H9 (cell line): ENCODE measurements at regions not wholly inside any gene's neighbourhood (a gene's known extent, or its start where the extent isn't known, plus 50 kb on each side); places are given as distances from the start of the nearest gene placed in this dataset.

Experiments
- DNase-seq: peaks from one replicate; pipeline ENCODE4 v3.0.0-alpha.2; 2017
- H2AFZ ChIP-seq: one replicate; pipeline ENCODE4 v1.6.1; 2013; ENCODE audit warnings: mild to moderate bottlenecking, low read length, control low read depth, moderate library complexity
- H2AK5ac ChIP-seq: 2 replicates; pipeline ENCODE4 v1.6.1; 2013; ENCODE audit warnings: low read length, control low read depth, mixed read lengths; ENCODE audit not compliant: insufficient read length
- H2BK120ac ChIP-seq: one replicate; pipeline ENCODE4 v1.6.1; 2013; ENCODE audit warnings: low read depth, mild to moderate bottlenecking, low read length, control low read depth, inconsistent platforms; ENCODE audit not compliant: poor library complexity, severe bottlenecking
- H2BK12ac ChIP-seq: 2 replicates; pipeline ENCODE4 v1.6.1; 2013; ENCODE audit warnings: low read length, control low read depth, mixed read lengths, low read depth; ENCODE audit not compliant: insufficient read length
- H2BK15ac ChIP-seq: 2 replicates; pipeline ENCODE4 v1.6.1; 2013; ENCODE audit warnings: low read depth, low read length, control low read depth
- H2BK20ac ChIP-seq: one replicate; pipeline ENCODE4 v1.6.1; 2013; ENCODE audit warnings: low read depth, mild to moderate bottlenecking, low read length, control low read depth, inconsistent platforms; ENCODE audit not compliant: poor library complexity, severe bottlenecking
- H2BK5ac ChIP-seq: 2 replicates; pipeline ENCODE4 v1.6.1; 2013; ENCODE audit warnings: low read length, control low read depth, mixed read lengths; ENCODE audit not compliant: insufficient read length
- H3K14ac ChIP-seq: 2 replicates; pipeline ENCODE4 v1.6.1; 2013; ENCODE audit warnings: low read length, control low read depth; ENCODE audit not compliant: insufficient read depth
- H3K18ac ChIP-seq: 2 replicates; pipeline ENCODE4 v1.6.1; 2013; ENCODE audit warnings: low read depth, mild to moderate bottlenecking, mixed read lengths, low read length, control low read depth; ENCODE audit not compliant: insufficient read length
- H3K23ac ChIP-seq: 2 replicates; pipeline ENCODE4 v1.6.1; 2013; ENCODE audit warnings: low read length, control low read depth, mixed read lengths, low read depth; ENCODE audit not compliant: insufficient read length
- H3K23me2 ChIP-seq: 2 replicates; pipeline ENCODE4 v1.6.1; 2013; ENCODE audit warnings: low read depth, mild to moderate bottlenecking, mixed read lengths, low read length, control low read depth; ENCODE audit not compliant: insufficient read length, poor library complexity, severe bottlenecking
- H3K27ac ChIP-seq: 2 replicates; pipeline ENCODE4 v1.5.1; 2013; ENCODE audit warnings: low read length, control low read depth, mixed read lengths, low read depth; ENCODE audit not compliant: insufficient read length
- H3K27me3 ChIP-seq: 2 replicates; pipeline ENCODE4 v1.6.1; 2013; ENCODE audit warnings: low read length, control low read depth, inconsistent platforms; ENCODE audit not compliant: insufficient read depth
- H3K4ac ChIP-seq: 2 replicates; pipeline ENCODE4 v1.6.1; 2013; ENCODE audit warnings: low read depth, mild to moderate bottlenecking, control low read depth, inconsistent platforms, low read length, moderate library complexity
- H3K4me1 ChIP-seq: 2 replicates; pipeline ENCODE4 v1.6.1; 2013; ENCODE audit warnings: low read length, control low read depth, inconsistent platforms; ENCODE audit not compliant: insufficient read depth
- H3K4me2 ChIP-seq: 2 replicates; pipeline ENCODE4 v1.6.1; 2013; ENCODE audit warnings: low read length, control low read depth, mixed read lengths; ENCODE audit not compliant: insufficient read length, insufficient read depth
- H3K56ac ChIP-seq: 2 replicates; pipeline ENCODE4 v1.6.1; 2013; ENCODE audit warnings: low read depth, mild to moderate bottlenecking, mixed read lengths, low read length, control low read depth; ENCODE audit not compliant: insufficient read length
- H3K79me1 ChIP-seq: 2 replicates; pipeline ENCODE4 v1.6.1; 2013; ENCODE audit warnings: low read depth, mild to moderate bottlenecking, moderate library complexity, low read length, control low read depth, inconsistent platforms; ENCODE audit not compliant: insufficient read depth, poor library complexity, severe bottlenecking
- H3K79me2 ChIP-seq: 2 replicates; pipeline ENCODE4 v1.6.1; 2013; ENCODE audit warnings: low read length, control low read depth, inconsistent platforms; ENCODE audit not compliant: insufficient read depth
- H3K9ac ChIP-seq: 2 replicates; pipeline ENCODE4 v1.6.1; 2013; ENCODE audit warnings: low read length, control low read depth, mixed read lengths; ENCODE audit not compliant: insufficient read length; ENCODE audit errors: extremely low read depth
- H3K9me3 ChIP-seq: one replicate; pipeline ENCODE4 v1.6.1; 2013; ENCODE audit warnings: low read depth, low read length, inconsistent platforms; ENCODE audit not compliant: control insufficient read depth
- H3T11ph ChIP-seq: one replicate; pipeline ENCODE4 v1.6.1; 2013; ENCODE audit warnings: mild to moderate bottlenecking, low read length, control low read depth, inconsistent platforms
- H4K20me1 ChIP-seq: one replicate; pipeline ENCODE4 v1.6.1; 2013; ENCODE audit not compliant: control insufficient read depth, insufficient read length, insufficient read depth
- H4K5ac ChIP-seq: 2 replicates; pipeline ENCODE4 v1.6.1; 2013; ENCODE audit warnings: low read depth, mild to moderate bottlenecking, mixed read lengths, low read length, control low read depth; ENCODE audit not compliant: insufficient read length
- H4K8ac ChIP-seq: replicated peaks from 2 replicates; pipeline ENCODE4 v1.6.1; 2013; ENCODE audit warnings: low read length, control low read depth, mixed read lengths, low read depth; ENCODE audit not compliant: insufficient read length
- H4K91ac ChIP-seq: 2 replicates; pipeline ENCODE4 v1.6.1; 2013; ENCODE audit warnings: low read depth, mild to moderate bottlenecking, moderate library complexity, mixed read lengths, low read length, control low read depth; ENCODE audit not compliant: insufficient read length
- H3K27ac Mint-ChIP-seq, 3 experiments: 2 replicates in 2 of 3; 3 replicates in 1 of 3; pipeline ENCODE4 v1.8.0; 2020 to 2021; ENCODE audit warnings: mixed read lengths in 3 of 3, mild to moderate bottlenecking in 1 of 3, moderate library complexity in 1 of 3
- H3K27me3 Mint-ChIP-seq: 2 replicates; pipeline ENCODE4 v1.8.0; 2021; ENCODE audit warnings: low read depth, mild to moderate bottlenecking, moderate library complexity, mixed read lengths
- H3K36me3 Mint-ChIP-seq, 3 experiments: 2 replicates in 2 of 3; 3 replicates in 1 of 3; pipeline ENCODE4 v1.8.0; 2020 to 2021; ENCODE audit warnings: low read depth in 3 of 3, mixed read lengths in 3 of 3; ENCODE audit not compliant: insufficient read depth in 1 of 3
- H3K4me1 Mint-ChIP-seq, 2 experiments: 2 replicates each; pipeline ENCODE4 v1.8.0; 2020; ENCODE audit warnings: mixed read lengths in 2 of 2
- H3K4me3 Mint-ChIP-seq, 2 experiments: 2 replicates in 1 of 2; 3 replicates in 1 of 2; pipeline ENCODE4 v1.8.0; 2020 to 2021; ENCODE audit warnings: mild to moderate bottlenecking in 2 of 2, mixed read lengths in 2 of 2, moderate library complexity in 1 of 2
- H3K9me3 Mint-ChIP-seq, 2 experiments: 2 replicates in 1 of 2; 3 replicates in 1 of 2; pipeline ENCODE4 v1.8.0; 2020; ENCODE audit warnings: mild to moderate bottlenecking in 2 of 2, mixed read lengths in 2 of 2, moderate library complexity in 1 of 2
- CTCF ChIP-seq: fragments of 200-600 bp; sonication (generic); conservative IDR thresholded peaks from 3 replicates; pipeline ENCODE4 v1.8.0; 2021; ENCODE audit warnings: antibody characterized with exemption, mild to moderate bottlenecking
- WGBS: extraction: QIAGEN DNeasy Blood & Tissue Kit; methylation state at CpG from one replicate; pipeline ENCODE4 v1.1.7; 2013; ENCODE audit warnings: missing lambda C conversion rate, low lambda C conversion rate, mixed read lengths; ENCODE audit not compliant: insufficient read length; ENCODE audit errors: extremely low coverage; 5-methylcytosine and 5-hydroxymethylcytosine counted together

- H4K8ac ChIP-seq, result no peak overlapping the region
- no CpG with 5 or more reads among the region's 3 CpGs for WGBS
- H2AK5ac ChIP-seq, result no peak overlapping the region
- H3K23ac ChIP-seq, result no peak overlapping the region
- H2AFZ ChIP-seq, result no peak overlapping the region
- H3K4ac ChIP-seq, result no peak overlapping the region
- no peaks in the 10 kb centered on the region for H3K27me3 Mint-ChIP-seq
- H3T11ph ChIP-seq, result no peak overlapping the region
- H3K9me3 Mint-ChIP-seq, result 0 out of 5 replicates have a peak, but pooled peaks cover 0 to 3% of the 10 kb centered on the region in 2 experiments
- H2BK120ac ChIP-seq, result no peak overlapping the region
- H4K5ac ChIP-seq, result no peak overlapping the region
- no peaks in the 10 kb centered on the region for H3K36me3 Mint-ChIP-seq
- H3K79me1 ChIP-seq, result no peaks in the 10 kb centered on the region
- no peak overlapping the region for H3K9ac ChIP-seq
- H3K4me1 ChIP-seq, result no peaks in the 10 kb centered on the region
- H2BK15ac ChIP-seq, result no peak overlapping the region
- no peak overlapping the region for H2BK12ac ChIP-seq
- H3K4me2 ChIP-seq, result no peak overlapping the region
- no peak overlapping the region for H2BK20ac ChIP-seq
- no peak overlapping the region for H3K4me3 Mint-ChIP-seq
- H3K9me3 ChIP-seq, result no peaks in the 10 kb centered on the region
- H3K18ac ChIP-seq, result no peak overlapping the region
- no peak overlapping the region for H3K27ac ChIP-seq
- H3K27ac Mint-ChIP-seq, result no peak overlapping the region
- H3K27me3 ChIP-seq, result no peaks in the 10 kb centered on the region
- no peak for DNase-seq
- H4K20me1 ChIP-seq, result no peaks in the 10 kb centered on the region
- H3K23me2 ChIP-seq, result no peaks in the 10 kb centered on the region
- no peaks in the 10 kb centered on the region for H3K4me1 Mint-ChIP-seq
- no peak overlapping the region for H3K56ac ChIP-seq
- H3K79me2 ChIP-seq, result no peaks in the 10 kb centered on the region
- H4K91ac ChIP-seq, result no peak overlapping the region
- H2BK5ac ChIP-seq, result no peak overlapping the region
- TF ChIP-seq CTCF, result no peak
- H3K14ac ChIP-seq, result no peak overlapping the region
These were observed 295.8 kb upstream of the THBS1 start for GRCh38 chr15:39285071-39285470.
